Psoas muscle (tissue), 7 donors: ENCODE measurements at regions not wholly inside any gene's neighbourhood (a gene's known extent, or its start where the extent isn't known, plus 50 kb on each side); places are given as distances from the start of the nearest gene placed in this dataset.
"Not testable (repeated sequence)": the region's sequence is repeated elsewhere in the genome, so short reads cannot be mapped to it uniquely, and the experiment has no call there.

Source experiments
- ATAC-seq, 4 donors: fragments of 200-7000 bp; cut with Tn5 transposase; one replicate each; pipeline ENCODE4 v1.9.1; 2020; ENCODE audit warnings: moderate library complexity in 3 of 4, mild to moderate bottlenecking in 2 of 4
- DNase-seq, 2 donors: peaks; one replicate each; pipeline ENCODE4 v3.0.0-alpha.2; 2020
- H3K27ac ChIP-seq: fragments of 200-600 bp; one replicate; pipeline ENCODE4 v1.8.0; 2022
- H3K27me3 ChIP-seq, 3 donors: fragments of 200-600 bp in 1 of 3; one replicate each; pipeline versions ENCODE4 v1.6.1 to v1.8.0; 2013 to 2022; ENCODE audit warnings: low read length in 2 of 3, mild to moderate bottlenecking in 2 of 3, moderate library complexity in 1 of 3; ENCODE audit not compliant: insufficient read depth in 3 of 3
- H3K36me3 ChIP-seq, 2 donors: fragments of 200-600 bp in 1 of 2; one replicate each; pipeline versions ENCODE4 v1.6.1 to v1.8.0; 2013 to 2022; ENCODE audit warnings: low read depth in 1 of 2, mild to moderate bottlenecking in 1 of 2, moderate library complexity in 1 of 2; ENCODE audit not compliant: insufficient read depth in 1 of 2
- H3K4me1 ChIP-seq: fragments of 200-600 bp; one replicate; pipeline ENCODE4 v1.8.0; 2022
- H3K4me3 ChIP-seq: fragments of 200-600 bp; one replicate; pipeline ENCODE4 v1.8.0; 2022; ENCODE audit warnings: mild to moderate bottlenecking
- H3K9me3 ChIP-seq: fragments of 200-600 bp; one replicate; pipeline ENCODE4 v1.8.0; 2022
- WGBS, 3 donors: extraction: QIAGEN DNeasy Blood & Tissue Kit; methylation state at CpG; one replicate each; pipeline versions ENCODE4 v1.1.6 to v1.1.7; 2013; 5-methylcytosine and 5-hydroxymethylcytosine counted together
- intact Hi-C, 2 donors: fragments of 100-400 bp; cut with DNase I; formaldehyde crosslinking; loops; one replicate each; pipeline versions ENCODE4 v1.11.0 to v1.14.2; 2022
- donor health status: healthy with polysubstance abuse.
- donor health status: DM: no; HTN: no; CAD: no; lungs with moderate emphysema.
- donor health status: Bipolar disorder and iron deficiency.
- donor health status: healthy.
- donor health status: DM: yes; HTN: yes; CAD: no.
- donor health status: DM: no; HTN: no; CAD: no.
- donor health status: DM: yes; HTN: yes; CAD: no.

DNA sequence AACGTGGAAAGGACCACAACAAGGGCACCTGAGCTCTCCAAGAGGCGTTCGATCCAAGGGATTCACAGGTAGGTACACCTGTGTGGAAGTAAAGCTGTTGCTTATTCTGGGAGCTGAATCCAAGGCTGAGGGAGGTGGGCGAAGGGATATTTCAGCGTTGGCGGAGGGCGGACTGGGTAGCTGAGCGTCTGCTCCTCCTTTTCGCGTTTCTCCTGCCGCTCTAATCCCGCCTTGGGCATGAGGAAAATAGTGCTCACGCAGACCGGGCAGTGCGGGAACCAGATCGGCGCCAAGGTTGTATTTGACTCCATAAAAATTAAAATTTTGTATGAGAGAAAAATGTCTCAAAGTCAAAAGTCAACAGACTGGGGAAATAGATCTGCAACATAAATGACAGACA is 3966.2 kb upstream of the OR11H1 start:
- H3K9me3 ChIP-seq, H3K36me3 ChIP-seq, H3K27me3 ChIP-seq, H3K4me1 ChIP-seq, DNase-seq, ATAC-seq, H3K4me3 ChIP-seq, H3K27ac ChIP-seq, intact Hi-C loops: not testable (repeated sequence)
- WGBS, 3 donors = 64 to 70% (median 67%) methylated on average over 17 of the region's 17 CpGs

- H3K27ac ChIP-seq, H3K36me3 ChIP-seq, DNase-seq, intact Hi-C loops, ATAC-seq, H3K9me3 ChIP-seq, H3K4me1 ChIP-seq, H3K4me3 ChIP-seq, H3K27me3 ChIP-seq: not testable (repeated sequence)
- WGBS, 3 donors = 62 to 66% (median 64%) methylated on average over 11 of the region's 11 CpGs
Measured at GRCh38 chr22:11568837-11569563, 3959.0 kb upstream of the OR11H1 start.

DNA sequence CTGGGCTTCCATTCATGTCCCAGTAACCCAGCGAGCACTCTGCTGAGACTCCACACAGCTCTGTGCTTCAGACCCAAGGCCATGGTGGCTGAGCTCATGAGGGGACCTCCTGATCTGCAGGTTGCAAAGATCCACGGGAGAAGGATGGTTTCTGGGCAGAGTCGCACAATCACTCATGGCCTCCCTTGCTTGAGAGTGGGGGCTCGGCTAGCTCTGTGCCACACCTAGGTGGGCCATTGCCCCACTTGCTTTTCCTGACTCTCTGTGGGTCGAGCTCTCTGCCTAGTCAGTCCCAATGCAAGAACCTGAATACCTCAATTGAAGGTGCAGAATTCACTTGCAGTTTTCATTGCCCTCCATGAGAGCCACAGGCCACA is 3958.4 kb upstream of the OR11H1 start:
- H3K36me3 ChIP-seq, H3K4me3 ChIP-seq, H3K27ac ChIP-seq, H3K27me3 ChIP-seq, intact Hi-C loops, DNase-seq, H3K4me1 ChIP-seq, H3K9me3 ChIP-seq: not testable (repeated sequence)
- peak in 1 of 4 donors; percentile 44 for ATAC-seq
- 59 to 61% (median 59%) methylated on average over 5 of the region's 5 CpGs for WGBS, 3 donors

- ATAC-seq, H3K4me1 ChIP-seq, H3K36me3 ChIP-seq, H3K27me3 ChIP-seq, H3K27ac ChIP-seq, DNase-seq, H3K4me3 ChIP-seq, intact Hi-C loops: not testable (repeated sequence)
- H3K9me3 ChIP-seq = peaks cover 14% of the 10 kb centered on the region
- WGBS, 3 donors = 49 to 61% (median 50%) methylated on average over 6 of the region's 6 CpGs
Measured at GRCh38 chr22:11573154-11573553, 3954.8 kb upstream of the OR11H1 start.

DNA sequence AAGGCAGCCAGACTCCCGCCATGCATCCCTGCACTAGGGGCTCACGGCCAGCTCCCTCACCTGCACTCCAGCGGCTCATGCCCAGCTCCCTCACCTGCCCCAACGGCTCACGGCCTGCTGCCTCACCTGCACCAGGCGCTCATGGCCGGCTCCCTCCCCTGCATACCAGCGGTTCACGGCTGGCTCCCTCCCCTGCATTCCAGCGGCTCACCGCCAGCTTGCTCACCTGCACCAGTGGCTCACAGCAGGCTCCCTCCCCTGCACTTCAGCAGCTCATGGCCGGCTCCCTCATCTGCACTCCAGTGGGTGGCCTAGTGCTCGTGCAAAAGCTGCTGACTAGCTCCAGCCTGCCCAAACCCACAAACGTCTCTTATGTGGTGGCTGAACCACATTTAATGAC is 3953.8 kb upstream of the OR11H1 start:
- H3K4me3 ChIP-seq, H3K36me3 ChIP-seq, intact Hi-C loops, H3K4me1 ChIP-seq, ATAC-seq, H3K27me3 ChIP-seq, H3K27ac ChIP-seq: not testable (repeated sequence)
- 72 to 77% (median 74%) methylated on average over 14 of the region's 14 CpGs for WGBS, 3 donors
- peak in 1 of 2 donors; percentile 56 for DNase-seq
- peaks cover 18% of the 10 kb centered on the region for H3K9me3 ChIP-seq

- intact Hi-C loops, DNase-seq, H3K4me1 ChIP-seq, H3K36me3 ChIP-seq, H3K27ac ChIP-seq, ATAC-seq, H3K27me3 ChIP-seq, H3K4me3 ChIP-seq: not testable (repeated sequence)
- WGBS, 3 donors = 51 to 52% (median 52%) methylated on average over 4 of the region's 4 CpGs
- peaks cover 18% of the 10 kb centered on the region for H3K9me3 ChIP-seq
Measured at GRCh38 chr22:11574659-11575058, 3953.3 kb upstream of the OR11H1 start.

DNA sequence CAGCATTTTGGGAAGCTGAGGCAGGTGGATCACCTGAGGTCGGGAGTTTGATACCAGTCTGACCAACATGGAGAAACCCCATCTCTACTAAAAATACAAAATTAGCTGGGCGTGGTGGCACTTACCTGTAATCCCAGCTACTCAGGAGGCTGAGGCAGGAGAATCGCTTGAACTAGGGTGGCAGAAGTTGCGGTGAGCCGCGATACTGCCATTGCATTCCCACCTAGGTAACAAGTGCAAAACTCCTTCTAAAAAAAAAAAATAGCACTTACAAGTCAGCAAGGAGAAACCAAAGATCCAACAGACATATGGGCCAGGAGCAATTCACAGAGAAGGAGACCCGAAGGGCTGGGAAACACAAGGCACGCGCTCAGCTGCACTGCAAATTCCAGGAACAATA is 3951.3 kb upstream of the OR11H1 start:
- H3K4me1 ChIP-seq, intact Hi-C loops, H3K36me3 ChIP-seq, H3K4me3 ChIP-seq, ATAC-seq, H3K27ac ChIP-seq, DNase-seq, H3K27me3 ChIP-seq: not testable (repeated sequence)
- H3K9me3 ChIP-seq = peaks cover 18% of the 10 kb centered on the region
- WGBS, 3 donors = 71 to 74% (median 73%) methylated on average over 9 of the region's 9 CpGs

DNA sequence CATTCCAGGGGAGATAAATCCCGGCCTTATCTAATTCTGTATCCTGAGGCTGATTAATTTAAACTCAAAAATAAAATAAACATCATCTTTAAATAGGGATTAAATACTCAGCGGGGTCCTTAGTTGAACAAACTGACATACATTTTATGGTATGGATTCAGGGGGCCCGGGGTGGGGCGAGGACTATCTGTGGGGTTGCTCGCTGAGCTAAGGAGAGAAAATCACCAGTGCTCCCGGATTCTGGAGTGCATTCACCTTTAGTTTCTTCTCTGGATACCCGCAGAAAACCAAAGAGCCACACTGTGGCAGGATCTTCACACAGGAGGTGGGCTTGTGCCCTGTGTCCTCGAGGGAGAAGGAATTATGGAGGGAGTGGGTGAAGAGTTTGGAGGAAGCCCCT is 3949.9 kb upstream of the OR11H1 start:
- ATAC-seq, H3K27ac ChIP-seq, H3K4me3 ChIP-seq, H3K4me1 ChIP-seq, H3K36me3 ChIP-seq, DNase-seq, intact Hi-C loops, H3K27me3 ChIP-seq: not testable (repeated sequence)
- H3K9me3 ChIP-seq = peaks cover 18% of the 10 kb centered on the region
- WGBS, 3 donors = 49 to 52% (median 51%) methylated on average over 8 of the region's 8 CpGs

DNA sequence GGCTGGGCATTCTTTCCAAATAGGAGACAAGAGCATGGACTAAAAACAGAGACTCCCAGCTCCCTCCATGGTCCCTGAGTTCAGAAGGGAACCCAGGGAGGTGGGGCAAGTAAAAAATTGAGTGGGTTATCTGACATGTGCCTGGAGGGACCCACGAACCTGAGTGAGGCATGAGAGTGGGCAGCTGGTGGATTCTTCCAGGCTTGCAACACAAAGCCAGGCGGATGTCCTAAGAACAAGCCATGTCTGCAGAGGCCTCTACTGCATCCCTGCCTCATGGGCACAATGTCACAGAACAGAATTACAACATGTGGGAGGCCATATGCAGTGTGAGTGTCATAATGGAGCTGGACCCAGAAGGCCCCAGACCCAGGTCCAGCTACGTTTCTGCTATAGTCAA is 3949.4 kb upstream of the OR11H1 start:
- ATAC-seq, intact Hi-C loops, H3K27ac ChIP-seq, DNase-seq, H3K4me3 ChIP-seq, H3K27me3 ChIP-seq, H3K36me3 ChIP-seq, H3K4me1 ChIP-seq: not testable (repeated sequence)
- peaks cover 18% of the 10 kb centered on the region for H3K9me3 ChIP-seq
- WGBS, 3 donors = 31 to 39% (median 38%) methylated on average over 3 of the region's 3 CpGs

GRCh38 chr22:11582048-11582447 is 3945.9 kb upstream of the OR11H1 start:
- H3K27me3 ChIP-seq, H3K4me3 ChIP-seq, intact Hi-C loops, DNase-seq, H3K27ac ChIP-seq, H3K4me1 ChIP-seq, H3K36me3 ChIP-seq: not testable (repeated sequence)
- 41 to 44% (median 41%) methylated on average over 4 of the region's 4 CpGs for WGBS, 3 donors
- peaks cover 13% of the 10 kb centered on the region for H3K9me3 ChIP-seq
- peak in 1 of 4 donors; percentile 21 for ATAC-seq

DNA sequence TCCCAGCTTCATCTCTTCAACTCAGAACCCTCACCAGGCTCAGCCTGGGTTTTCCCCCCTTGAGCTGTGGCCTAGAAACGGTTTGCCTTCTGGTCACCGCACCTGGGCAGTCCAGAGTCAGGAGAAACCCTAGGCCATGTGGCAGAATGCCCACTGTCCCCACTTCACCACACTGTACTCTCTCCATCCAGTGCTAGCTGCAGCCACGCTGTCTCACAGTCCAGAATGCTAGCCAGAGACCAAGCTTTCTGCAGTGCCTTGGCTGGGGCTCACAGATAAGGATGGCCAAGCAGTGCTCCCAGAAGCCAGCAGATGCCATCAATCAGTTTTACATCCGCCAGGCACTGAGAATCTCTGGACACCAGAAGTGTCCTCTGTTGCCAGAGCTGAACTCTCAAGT is 3943.8 kb upstream of the OR11H1 start:
- DNase-seq, H3K4me1 ChIP-seq, H3K36me3 ChIP-seq, H3K27ac ChIP-seq, H3K27me3 ChIP-seq, H3K4me3 ChIP-seq, ATAC-seq, intact Hi-C loops: not testable (repeated sequence)
- peaks cover 12% of the 10 kb centered on the region for H3K9me3 ChIP-seq
- 30 to 33% (median 31%) methylated on average over 4 of the region's 4 CpGs for WGBS, 3 donors

GRCh38 chr22:11594552-11594951 is 3933.4 kb upstream of the OR11H1 start:
- DNase-seq, H3K9me3 ChIP-seq, H3K36me3 ChIP-seq, H3K4me3 ChIP-seq, H3K4me1 ChIP-seq, intact Hi-C loops, H3K27ac ChIP-seq, H3K27me3 ChIP-seq, ATAC-seq: not testable (repeated sequence)
- WGBS, 3 donors = 56 to 59% (median 57%) methylated on average over 4 of the region's 4 CpGs
